Pons (tissue), 1 donor: ENCODE measurements at regions not wholly inside any gene's neighbourhood (a gene's known extent, or its start where the extent isn't known, plus 50 kb on each side); places are given as distances from the start of the nearest gene placed in this dataset.

Experiments
- DNase-seq: peaks from one replicate; pipeline ENCODE4 v3.0.0-alpha.2; 2016; ENCODE audit warnings: low spot score

DNA sequence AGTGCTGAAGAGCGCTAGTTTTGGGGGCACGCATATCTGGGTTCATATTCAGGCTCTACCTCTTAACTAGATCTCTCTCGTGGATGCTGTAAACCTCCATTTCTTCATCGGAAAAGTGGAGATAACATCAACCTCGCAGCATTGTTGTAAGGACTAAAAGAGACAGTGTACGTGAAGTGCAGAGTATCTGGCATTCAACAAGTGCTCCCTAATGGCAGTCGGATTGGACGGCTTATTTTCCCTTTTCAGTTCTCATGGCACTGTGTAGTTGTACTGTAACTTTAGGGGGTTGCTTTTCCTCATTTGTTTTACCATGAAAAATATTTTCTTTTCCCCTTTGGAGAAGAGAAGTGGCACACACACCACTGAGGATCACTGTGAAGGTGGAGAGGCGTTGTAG is 51.4 kb upstream of the ESX1 start:
- no peak for DNase-seq
